ENCODE measurements at regions not wholly inside any gene's neighbourhood (a gene's known extent, or its start where the extent isn't known, plus 50 kb on each side); places are given as distances from the start of the nearest gene placed in this dataset.

DNA sequence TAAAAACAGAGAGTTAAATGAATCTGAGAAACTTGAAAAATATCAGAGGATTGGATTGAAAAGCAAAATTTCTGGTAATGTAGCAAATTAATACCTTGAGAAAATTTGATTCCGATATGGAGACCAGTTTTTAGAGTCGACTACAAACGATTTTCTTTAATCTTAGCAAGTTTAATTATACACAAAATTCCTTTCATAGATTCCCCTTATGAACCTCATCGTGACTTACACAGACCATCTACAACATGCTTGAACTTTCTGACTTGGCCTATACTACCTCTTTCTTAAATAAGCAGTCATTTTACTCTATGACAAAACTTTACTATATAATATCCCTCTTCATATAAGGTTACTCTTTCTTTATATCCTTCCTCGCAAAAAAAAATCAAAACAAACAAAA lies 769.6 kb upstream of the CRIM1 start:
- TF ChIP-seq, protein P1, sequence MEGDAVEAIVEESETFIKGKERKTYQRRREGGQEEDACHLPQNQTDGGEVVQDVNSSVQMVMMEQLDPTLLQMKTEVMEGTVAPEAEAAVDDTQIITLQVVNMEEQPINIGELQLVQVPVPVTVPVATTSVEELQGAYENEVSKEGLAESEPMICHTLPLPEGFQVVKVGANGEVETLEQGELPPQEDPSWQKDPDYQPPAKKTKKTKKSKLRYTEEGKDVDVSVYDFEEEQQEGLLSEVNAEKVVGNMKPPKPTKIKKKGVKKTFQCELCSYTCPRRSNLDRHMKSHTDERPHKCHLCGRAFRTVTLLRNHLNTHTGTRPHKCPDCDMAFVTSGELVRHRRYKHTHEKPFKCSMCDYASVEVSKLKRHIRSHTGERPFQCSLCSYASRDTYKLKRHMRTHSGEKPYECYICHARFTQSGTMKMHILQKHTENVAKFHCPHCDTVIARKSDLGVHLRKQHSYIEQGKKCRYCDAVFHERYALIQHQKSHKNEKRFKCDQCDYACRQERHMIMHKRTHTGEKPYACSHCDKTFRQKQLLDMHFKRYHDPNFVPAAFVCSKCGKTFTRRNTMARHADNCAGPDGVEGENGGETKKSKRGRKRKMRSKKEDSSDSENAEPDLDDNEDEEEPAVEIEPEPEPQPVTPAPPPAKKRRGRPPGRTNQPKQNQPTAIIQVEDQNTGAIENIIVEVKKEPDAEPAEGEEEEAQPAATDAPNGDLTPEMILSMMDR (IDR thresholded peaks at IDR 0.05; ENCODE audit: poor library complexity, severe bottlenecking): no peak
- no peak for TF ChIP-seq EZH2 (IDR thresholded peaks at IDR 0.05; ENCODE audit: borderline replicate concordance, insufficient read depth, low read length, poor library complexity, severe bottlenecking)
